ENCODE measurements at regions not wholly inside any gene's neighbourhood (a gene's known extent, or its start where the extent isn't known, plus 50 kb on each side); places are given as distances from the start of the nearest gene placed in this dataset.
A peak's percentile ranks its signal among the peaks of the same experiment; 100 is the strongest.

DNA sequence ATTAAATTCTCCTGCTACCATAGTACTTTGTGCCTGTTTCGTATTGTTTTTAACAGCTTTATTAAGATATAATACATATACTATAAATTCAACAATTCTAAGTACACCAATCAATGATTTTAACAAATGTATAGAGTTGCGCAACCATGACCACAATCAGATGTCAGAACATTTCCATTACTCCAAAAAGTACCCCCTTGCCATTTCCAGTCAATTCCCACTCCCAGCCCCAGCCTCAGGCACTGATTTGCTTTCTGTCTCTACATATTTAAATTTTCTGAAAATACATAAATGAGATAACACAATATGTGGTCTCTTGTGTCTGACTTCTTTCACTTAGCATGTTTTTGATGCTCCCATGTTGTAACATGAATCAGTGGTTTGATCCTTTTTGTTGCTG is 193.9 kb downstream of the FIGN start:
- no peak for DNase-seq (ENCODE audit: low read depth, low spot score)

DNA sequence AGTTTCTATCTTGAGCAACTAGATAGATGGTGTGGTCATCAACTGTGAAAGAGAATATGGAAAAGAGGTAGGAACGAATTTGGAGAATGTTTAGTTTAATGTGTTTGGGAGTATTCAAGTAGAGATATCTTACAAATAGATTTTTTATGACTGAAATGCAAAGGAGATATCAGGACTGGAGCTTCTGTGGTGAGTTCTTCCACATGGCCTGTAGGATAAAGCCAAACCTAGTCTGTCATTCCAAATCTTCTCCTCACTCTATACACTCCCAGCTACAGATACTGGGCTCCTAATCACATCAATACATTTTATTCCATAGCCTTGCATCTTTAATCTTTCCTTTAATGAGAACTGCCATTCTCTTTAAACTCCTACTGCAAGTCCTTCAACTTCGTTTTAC is 194.3 kb downstream of the FIGN start:
- no peak for DNase-seq (ENCODE audit: low read depth, low spot score)

DNA sequence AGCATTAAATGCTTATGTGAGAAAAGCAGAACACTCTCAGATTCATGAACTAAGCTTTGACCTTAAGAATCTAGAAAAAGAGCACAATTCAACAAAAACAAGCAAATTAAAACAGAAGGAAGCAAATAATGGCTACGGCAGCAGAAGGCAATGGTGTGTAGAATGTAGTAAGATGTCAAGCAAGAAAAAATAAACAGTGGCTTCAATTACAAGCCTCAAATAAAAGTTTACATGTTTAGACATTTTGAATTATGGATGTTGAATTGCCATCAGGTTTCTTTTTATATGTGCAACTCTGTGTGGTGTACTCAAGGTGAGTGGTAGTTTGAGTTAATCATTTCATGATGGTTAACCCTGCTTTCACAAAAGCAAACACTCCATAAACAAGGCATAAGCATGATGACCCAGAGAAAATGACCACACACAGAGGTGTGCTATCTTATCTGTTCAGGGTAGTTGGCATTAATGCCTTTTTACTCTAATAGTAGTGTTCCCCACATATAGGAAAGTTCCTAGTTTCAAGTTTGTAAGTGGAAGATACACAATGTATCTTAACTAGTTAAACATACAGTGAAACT is 207.1 kb downstream of the FIGN start:
- no peak for DNase-seq (ENCODE audit: low read depth, low spot score)

DNA sequence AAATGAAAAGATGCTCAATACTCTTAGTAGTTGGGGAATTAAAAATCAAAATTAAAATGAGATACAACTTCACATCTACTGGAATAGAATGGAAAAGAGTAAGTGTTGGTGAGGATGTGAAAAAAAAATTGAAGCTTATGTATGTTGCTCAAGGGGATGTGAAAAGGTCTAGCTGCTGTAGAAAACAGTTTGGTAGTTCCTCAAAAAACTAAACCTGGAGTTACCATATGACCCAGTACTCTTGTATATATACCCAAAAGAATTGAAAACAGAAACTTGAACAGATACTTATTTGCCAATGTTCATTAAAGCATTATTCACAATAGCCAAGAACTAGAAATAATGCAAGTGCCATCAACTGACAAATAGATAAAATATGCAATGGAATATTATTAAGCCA is 208.4 kb downstream of the FIGN start:
- no peak for DNase-seq (ENCODE audit: low read depth, low spot score)

DNA sequence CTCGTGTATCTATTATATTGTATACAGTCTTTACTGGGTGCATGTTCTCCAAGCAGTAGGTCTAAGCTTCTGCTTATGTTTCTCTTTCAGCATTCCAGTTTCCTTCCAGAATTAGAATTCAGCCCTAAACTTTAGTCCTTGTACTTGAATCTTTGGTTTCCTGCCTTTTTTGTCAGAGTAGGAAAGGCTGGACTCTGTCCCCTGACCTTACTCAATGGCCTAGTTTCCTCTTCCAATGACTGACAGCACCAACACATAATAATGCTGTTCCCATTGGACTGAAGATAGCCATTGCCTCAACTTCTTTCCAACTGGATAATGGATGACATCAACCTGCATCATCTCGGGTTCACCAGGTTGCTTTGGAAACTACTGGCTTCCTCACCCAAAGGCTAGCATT is 217.0 kb downstream of the FIGN start:
- DNase-seq (ENCODE audit: low read depth, low spot score) = no peak

DNA sequence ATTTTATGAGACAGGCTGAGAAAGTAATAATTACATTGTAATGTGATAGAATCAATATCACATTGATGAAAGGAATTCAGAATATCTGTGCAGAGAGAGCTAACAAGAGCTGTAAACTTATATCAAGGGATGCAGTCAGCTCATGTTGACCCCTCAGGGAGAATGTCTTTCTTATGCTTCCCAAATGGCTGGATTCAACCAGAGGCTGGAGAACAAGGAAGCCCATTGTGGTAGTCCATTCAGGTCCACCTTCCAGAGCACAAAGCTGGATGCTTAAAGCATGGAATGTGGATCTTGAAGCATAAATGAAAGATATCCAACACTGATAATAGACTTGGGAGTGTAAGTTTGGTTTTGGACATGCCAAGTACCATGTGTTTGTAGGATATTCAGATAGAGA is 220.0 kb downstream of the FIGN start:
- no peak for DNase-seq (ENCODE audit: low read depth, low spot score)

DNA sequence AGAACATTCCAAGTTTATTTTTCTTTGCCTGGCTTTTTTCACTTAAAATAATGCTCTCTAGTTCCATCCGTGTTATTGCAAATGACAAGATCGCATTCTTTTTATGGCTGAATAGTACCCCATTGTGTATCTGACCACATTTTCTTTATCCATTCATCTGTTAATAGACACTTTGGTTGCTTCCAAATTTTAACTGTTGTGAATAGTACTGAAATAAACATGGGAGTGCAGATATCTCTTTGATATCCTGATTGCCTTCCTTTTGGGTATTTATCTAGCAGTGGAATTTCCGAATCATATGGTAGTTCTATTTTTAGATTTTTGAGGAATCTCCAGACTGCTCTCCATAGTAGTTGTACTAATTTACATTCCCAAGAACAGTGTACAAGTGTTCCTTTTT is 230.5 kb downstream of the FIGN start:
- DNase-seq (ENCODE audit: low read depth, low spot score) = no peak

DNA sequence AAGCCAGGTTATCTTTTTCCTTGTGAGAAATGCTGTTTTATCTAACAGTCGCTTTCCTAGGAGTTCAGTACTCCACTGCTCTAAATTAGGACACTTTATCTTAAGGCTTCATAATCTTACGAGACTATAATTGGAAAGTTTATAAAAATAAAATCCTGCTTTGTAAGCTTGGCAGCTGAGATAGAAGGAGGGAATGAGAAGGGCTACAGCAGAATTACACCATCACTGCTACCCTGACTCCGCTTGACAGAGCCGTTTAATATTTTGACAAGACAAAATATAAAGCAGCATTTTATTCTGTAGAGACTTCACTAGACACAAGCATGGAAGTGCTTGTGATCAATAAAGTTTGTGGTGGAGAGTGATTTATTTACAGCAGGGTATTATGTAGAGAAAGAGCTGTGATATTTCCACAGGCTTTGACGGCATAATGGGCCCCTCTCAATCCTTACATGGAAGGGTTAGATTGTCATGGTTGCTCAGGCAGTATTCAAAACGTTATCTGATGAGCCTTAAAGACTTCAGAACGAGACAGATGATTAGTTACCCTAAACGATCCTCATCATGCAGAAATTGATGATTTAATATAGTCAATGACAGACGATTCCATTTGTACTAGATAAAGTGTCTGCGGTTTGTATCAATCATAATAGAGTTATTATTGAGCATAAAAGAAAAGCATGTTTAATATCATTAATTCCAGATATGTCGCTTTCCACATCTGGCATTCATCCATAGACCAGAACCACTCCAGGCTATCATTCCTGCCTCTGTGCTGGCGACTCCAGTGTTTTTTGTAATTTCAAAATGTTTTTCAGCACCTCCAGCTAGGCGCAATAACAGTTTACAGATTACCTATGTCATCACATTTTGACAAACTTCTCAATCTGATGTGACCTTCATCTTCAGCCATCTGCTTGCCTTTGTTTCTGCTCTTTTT is 242.2 kb downstream of the FIGN start:
- no peak for DNase-seq (ENCODE audit: low read depth, low spot score)

DNA sequence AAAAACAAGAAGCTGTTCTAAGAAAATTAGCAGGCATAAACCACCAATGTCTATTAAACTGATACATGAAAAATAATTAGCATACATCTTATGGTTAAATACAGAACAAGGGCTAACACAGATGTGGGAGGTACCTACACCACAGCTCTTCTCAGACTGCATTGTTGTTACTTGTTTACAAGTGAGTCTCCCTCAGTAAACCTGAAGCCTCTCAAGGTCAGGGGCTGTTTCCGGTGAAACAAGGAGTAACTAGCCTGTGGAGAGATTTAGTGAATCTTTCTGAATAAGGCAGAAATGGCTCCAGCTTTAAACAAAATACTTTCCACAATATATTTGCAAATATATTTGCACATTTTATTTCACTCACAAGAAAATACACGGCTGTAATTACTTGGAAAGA is 244.0 kb downstream of the FIGN start:
- no peak for DNase-seq (ENCODE audit: low read depth, low spot score)

DNA sequence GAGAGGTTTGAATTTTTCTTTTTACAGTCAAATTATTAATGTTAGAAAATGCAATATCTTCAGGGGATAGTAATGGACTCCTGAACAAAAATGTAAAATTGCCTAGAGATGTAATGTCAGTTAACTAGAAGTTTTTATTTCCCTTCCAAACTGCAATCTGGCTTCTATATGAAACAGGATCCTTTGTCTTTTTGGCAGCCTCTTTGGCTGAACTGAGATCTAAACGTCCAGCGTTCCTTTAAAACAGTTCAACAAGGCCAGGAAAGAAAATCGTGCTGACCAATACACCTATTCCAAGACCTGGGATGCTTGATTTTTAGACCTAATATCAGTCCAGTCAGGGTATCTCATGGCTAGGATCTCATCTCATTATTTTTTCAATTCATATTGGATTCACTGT is 245.5 kb downstream of the FIGN start:
- DNase-seq (ENCODE audit: low read depth, low spot score) = no peak

DNA sequence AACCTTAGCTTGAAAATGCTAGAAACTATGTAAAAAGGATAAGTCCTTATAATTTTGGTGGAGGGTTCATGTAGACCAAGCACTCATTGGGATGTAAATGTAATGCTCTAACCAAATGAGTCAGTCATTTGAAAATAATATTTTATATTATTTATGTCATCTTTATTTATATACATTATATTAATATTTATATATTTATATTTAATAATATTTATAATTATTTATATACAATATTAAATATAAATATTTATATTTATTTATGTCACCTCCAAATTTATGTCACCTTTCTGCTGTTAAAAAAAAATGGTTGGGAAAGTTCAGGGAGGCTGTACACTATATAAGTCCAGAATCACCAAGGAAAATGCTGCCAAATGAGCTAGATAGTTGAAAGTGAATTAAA is 254.3 kb downstream of the FIGN start:
- no peak for DNase-seq (ENCODE audit: low read depth, low spot score)

DNA sequence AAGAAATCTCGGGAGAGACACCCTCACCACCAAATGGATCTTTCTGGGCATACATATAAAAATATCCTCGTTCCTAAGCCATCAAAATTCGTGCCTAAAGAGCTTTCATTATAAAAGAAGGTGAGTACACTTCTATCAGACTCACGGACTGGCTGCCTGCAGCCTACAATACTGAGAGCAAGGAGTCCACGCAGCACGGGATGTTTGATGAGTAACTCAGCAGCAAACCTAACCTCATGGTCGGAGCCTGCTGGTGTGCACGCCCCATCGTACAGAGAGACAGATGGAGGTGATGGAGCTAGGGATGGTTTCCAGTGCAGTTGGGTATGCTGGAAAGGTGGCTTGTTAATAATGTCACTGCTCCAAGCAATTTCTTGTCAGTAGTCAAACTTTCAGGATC is 256.2 kb downstream of the FIGN start:
- no peak for DNase-seq (ENCODE audit: low read depth, low spot score)

DNA sequence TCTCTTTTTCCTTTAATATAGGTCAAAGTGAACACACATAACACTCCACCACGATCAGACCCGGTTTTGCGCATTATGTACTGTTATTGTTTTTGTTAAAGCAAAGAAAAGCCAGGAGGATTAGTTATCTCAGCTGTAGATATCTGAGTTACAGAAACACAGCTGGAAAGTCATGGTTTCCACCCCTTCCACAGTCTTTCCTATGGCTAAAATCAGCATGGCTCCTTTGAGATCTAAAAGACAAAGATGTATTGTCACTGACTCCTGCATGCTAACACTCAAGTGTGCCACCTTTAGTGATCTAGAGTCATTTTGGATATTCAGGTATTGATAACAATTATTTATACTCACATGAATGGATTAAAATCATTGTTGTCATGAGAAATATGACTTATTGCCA is 260.0 kb downstream of the FIGN start:
- DNase-seq (ENCODE audit: low read depth, low spot score) = no peak

DNA sequence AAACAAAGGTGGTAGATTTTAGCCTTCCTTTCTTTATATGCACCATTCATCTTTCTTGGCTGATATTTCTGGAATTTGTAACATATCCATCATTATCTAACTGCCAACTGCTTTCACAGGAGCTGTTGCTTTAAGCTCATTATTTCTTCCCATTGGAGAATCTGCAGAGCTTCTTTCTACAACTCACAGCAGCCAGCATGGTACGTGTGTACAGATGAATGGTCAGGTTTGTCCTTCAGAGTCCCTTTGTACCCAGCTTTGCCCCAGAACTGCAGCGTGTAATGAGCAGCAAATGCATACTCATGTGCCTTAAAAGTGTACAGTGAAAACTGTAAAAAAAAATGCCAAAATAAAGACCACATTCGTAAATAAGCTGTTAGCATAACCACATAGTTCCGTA is 260.9 kb downstream of the FIGN start:
- DNase-seq (ENCODE audit: low read depth, low spot score) = no peak

DNA sequence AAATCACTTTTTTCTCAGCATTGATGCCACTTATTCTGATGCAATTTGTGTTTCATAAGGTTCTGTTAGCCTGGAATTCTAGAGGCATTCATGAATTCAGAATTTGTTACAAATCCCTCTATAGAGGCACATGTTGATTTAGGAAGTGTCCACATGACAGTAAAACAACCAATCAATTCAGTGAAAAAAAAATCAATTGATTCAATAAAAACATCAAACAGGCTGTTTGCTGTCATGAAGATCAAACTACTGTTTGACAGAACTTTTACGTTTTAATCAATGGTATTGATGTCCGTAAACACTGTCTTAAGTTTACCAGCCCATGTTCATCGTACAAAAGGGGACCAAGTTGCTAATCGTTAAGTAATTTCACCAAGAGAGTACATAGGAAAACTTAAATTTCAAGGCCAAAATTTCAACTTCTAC is 261.5 kb downstream of the FIGN start:
- DNase-seq (ENCODE audit: low read depth, low spot score) = no peak

DNA sequence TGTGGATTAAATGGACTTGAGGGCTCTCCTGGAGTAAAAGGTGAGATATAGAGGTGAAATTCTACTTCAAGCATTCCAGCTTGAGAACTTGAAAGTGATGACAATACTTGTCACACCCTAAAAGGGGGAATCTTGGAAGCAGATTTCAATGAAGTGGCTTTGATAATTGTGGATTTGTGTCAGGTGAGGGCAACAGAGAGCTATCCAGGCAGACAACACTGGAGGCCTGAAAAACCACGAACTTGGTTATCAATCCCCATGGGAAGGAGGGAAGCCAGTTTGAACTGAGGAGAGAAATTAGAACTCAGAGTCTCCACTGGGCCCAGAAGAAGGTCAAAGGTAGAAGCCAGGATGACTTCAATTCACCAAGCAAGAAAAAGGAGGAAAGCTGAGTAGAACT is 263.9 kb downstream of the FIGN start:
- DNase-seq (ENCODE audit: low read depth, low spot score) = peak; percentile 11

DNA sequence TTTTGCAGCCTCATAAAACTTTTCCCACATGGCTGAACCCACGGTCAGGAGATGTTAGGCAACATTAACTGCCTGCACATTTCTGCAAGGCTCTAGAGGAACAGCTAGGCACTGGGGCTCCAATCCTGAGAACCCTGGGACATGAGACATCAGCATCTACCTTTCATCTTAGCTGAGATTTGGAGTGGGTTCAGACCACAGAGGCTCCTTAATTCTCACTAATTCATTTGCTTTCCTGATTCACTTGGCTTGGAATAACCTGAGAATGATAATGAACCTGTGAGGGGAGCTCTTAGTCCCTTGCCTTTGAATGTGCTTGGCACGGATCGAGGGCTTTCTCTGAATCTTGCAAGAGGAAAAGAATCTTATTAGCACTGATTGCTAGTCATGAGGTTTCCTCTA is 266.2 kb downstream of the FIGN start:
- no peak for DNase-seq (ENCODE audit: low read depth, low spot score)

DNA sequence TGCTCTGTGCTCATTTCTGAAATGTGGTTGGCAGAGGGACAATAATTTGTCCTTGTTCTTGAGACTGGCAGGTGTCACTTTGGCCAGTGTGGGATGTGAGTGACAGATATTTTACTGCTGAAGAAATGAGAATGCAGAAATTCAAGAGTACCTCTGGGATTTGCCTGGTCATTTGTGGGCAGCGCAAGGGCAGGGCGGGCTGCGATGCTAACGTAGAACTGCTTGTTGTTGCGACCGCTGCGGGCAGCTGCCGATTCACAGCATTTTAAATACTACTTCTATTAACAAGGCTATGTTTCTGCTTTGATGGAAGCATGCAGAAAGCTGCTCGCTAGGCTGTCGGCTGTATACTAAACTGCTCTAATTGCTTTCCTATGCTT is 268.6 kb downstream of the FIGN start:
- DNase-seq (ENCODE audit: low read depth, low spot score) = no peak

DNA sequence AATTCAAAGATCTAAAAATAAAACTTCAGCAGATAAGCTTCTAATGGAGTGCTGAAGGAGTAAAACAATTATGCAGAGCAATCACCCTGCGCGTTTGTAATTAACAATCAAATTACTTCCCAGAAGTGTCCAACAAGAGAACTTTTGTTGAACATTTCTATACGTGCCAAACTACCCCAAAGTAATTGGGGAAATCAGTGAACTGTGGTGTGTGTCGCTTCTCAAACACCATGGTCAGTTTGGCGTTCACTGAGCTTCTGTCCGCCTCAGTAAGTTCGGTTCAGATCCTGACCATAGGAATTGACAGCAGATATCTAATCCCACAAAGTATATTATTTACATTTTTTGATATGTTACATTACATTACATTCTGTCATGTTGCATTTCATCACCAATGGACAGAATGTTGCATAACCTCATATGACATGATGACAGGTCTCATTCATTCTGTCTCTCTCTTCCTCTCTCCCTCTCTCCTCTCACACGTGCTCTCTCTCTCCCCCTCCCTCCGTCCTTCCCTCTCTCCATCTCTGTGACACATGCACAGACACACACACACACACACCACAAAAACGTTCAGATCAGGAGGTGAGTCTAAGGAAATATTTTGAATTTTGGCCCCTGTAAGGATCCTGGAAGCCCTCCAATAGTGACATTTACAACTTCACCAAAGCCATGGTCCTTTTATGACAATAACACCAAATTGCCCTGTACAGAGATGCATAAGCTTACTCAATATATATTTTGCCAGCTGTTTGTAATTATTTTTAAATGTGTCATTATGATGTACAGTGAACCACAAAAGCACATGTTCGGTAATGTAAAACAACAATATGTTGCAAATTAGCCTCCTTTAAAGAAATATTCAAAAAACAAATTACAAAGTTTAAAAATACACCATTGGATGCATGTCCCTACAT is 269.2 kb downstream of the FIGN start:
- DNase-seq (ENCODE audit: low read depth, low spot score) = no peak

DNA sequence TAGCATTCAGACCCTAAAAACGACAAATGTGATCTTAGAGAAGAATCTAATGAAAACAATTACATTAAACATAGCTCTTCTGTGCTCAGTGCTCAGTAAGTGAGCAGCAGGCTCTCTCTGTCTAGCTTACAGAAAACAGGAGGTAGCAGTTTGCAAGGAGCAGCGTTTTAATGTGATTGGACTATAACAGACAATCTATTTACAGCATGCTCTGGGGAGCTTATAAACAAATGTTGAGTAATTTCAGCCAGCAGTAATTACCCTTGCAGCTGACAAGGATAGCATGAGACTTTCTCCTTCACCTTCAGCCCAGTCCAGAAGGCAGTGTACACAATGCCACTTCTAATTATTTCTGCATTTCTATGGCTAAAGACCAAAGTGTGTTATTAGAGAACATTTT is 270.4 kb downstream of the FIGN start:
- no peak for DNase-seq (ENCODE audit: low read depth, low spot score)

DNA sequence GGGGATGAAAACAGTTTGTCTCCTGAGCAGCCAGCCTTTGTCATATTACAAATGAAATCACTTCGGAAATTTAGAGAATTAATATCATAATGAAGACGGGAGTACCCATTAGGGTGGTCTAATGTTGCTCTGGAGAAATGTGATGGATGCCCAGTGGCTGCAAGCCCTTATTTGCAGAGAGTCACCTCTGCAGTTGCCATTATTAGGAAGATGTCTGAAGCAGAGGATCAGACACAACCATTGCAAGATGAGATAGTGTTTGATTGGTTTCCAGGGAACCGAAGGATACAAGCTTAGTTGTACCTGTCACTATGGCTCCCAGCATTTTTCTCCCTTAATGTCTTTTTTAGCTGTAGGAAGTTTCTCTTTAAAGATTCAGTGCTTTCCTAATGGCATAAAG is 272.4 kb downstream of the FIGN start:
- DNase-seq (ENCODE audit: low read depth, low spot score) = no peak

DNA sequence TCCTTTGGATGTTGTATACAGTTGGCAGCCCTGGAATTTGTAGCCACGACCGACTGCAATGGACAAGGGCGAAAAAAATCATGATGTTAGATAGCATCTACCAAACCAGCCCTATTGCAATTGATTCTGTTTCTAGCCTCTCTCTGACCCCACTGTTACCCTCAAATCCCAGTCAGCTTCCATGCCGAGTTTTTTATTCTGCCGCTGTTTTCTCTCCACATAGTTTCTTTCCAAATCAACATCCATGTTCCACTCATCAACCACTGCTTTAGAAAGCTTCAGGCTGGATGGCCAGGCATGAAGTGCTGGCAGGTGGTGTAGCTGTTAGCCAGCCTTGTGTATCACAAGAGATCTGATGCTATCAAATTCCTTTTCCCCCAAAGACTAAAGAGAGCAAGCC is 272.8 kb downstream of the FIGN start:
- no peak for DNase-seq (ENCODE audit: low read depth, low spot score)
